ENCODE measurements at regions not wholly inside any gene's neighbourhood (a gene's known extent, or its start where the extent isn't known, plus 50 kb on each side); places are given as distances from the start of the nearest gene placed in this dataset.
A peak's percentile ranks its signal among the peaks of the same experiment; 100 is the strongest.

GRCh38 chr10:36198322-36198721 is 556.2 kb upstream of the FZD8 start:
- Histone ChIP-seq H3K4me1 (peaks cover 0 to 5% (median 0%) of the 10 kb centered on the region in 3 donors), H3K4me3 (no peak overlapping the region), H3K27me3 (no peaks in the 10 kb centered on the region), H3K9me3 (no peaks in the 10 kb centered on the region), H3K27ac (no peak overlapping the region), H3K36me3 (no peaks in the 10 kb centered on the region)
- ATAC-seq = no peak
- TF ChIP-seq CTCF (IDR thresholded peaks at IDR 0.05) = no peak
- FAIRE-seq = no peak
- intact Hi-C loops (cut with DNase I) = no loop called here
- no peak for DNase-seq

- Histone ChIP-seq H3K9me3 (no peaks in the 10 kb centered on the region), H3K36me3 (no peaks in the 10 kb centered on the region), H3K4me1 (no peaks in the 10 kb centered on the region), H3K27me3 (no peaks in the 10 kb centered on the region), H3K4me3 (no peak overlapping the region), H3K27ac (no peak overlapping the region)
- WGBS, 2 donors = 64 to 76% methylated on average over 3 of the region's 3 CpGs
- FAIRE-seq (no peak), ATAC-seq (no peak), DNase-seq (no peak)
- intact Hi-C loops (cut with DNase I) = no loop called here
- no peak for TF ChIP-seq CTCF (IDR thresholded peaks at IDR 0.05)
Measured at GRCh38 chr10:36195364-36195763, 553.3 kb upstream of the FZD8 start.

- Histone ChIP-seq H3K4me1 (no peaks in the 10 kb centered on the region), H3K27me3 (no peaks in the 10 kb centered on the region), H3K36me3 (no peaks in the 10 kb centered on the region), H3K4me3 (no peak overlapping the region), H3K9me3 (no peaks in the 10 kb centered on the region), H3K27ac (no peak overlapping the region)
- 68 to 80% methylated on average over 4 of the region's 4 CpGs for WGBS, 2 donors
- FAIRE-seq = no peak
- intact Hi-C loops (cut with DNase I) = no loop called here
- no peak for TF ChIP-seq CTCF (IDR thresholded peaks at IDR 0.05)
- DNase-seq = no peak
- no peak for ATAC-seq
Measured at GRCh38 chr10:36194276-36194675, 552.2 kb upstream of the FZD8 start.

- H3K9me3 ChIP-seq = no peaks in the 10 kb centered on the region
- H3K27me3 ChIP-seq = no peaks in the 10 kb centered on the region
- intact Hi-C loops (cut with DNase I) = no loop called here
- WGBS, 2 donors = 58 to 71% methylated on average over 1 of the region's 1 CpG
- no peaks in the 10 kb centered on the region for H3K4me1 ChIP-seq
- H3K27ac ChIP-seq = no peak overlapping the region
- TF ChIP-seq CTCF (IDR thresholded peaks at IDR 0.05) = no peak
- no peaks in the 10 kb centered on the region for H3K36me3 ChIP-seq
- no peak overlapping the region for H3K4me3 ChIP-seq
- peak; percentile 57 for FAIRE-seq
- no peak for DNase-seq
- ATAC-seq = no peak
Measured at GRCh38 chr10:36191009-36191408, 548.9 kb upstream of the FZD8 start.

- FAIRE-seq (no peak), ATAC-seq (peak in 3 of 4 donors; percentile 38 to 46 (median 44)), DNase-seq (no peak)
- TF ChIP-seq CTCF (IDR thresholded peaks at IDR 0.05) = no peak
- Histone ChIP-seq H3K9me3 (no peaks in the 10 kb centered on the region), H3K27ac (no peak overlapping the region), H3K27me3 (no peaks in the 10 kb centered on the region), H3K4me3 (no peak overlapping the region), H3K36me3 (no peaks in the 10 kb centered on the region), H3K4me1 (no peaks in the 10 kb centered on the region)
- intact Hi-C loops (cut with DNase I) = no loop called here
- WGBS, 2 donors = 36 to 37% methylated on average over 4 of the region's 4 CpGs
Measured at GRCh38 chr10:36188461-36188860, 546.4 kb upstream of the FZD8 start.
